ENCODE measurements at regions not wholly inside any gene's neighbourhood (a gene's known extent, or its start where the extent isn't known, plus 50 kb on each side); places are given as distances from the start of the nearest gene placed in this dataset.

GRCh38 chr10:3523309-3524050, 261.5 kb downstream of the KLF6 start:
- DNase-seq (ENCODE audit: low read depth in 2 of 2): no peak

- no peak for DNase-seq (ENCODE audit: low read depth in 2 of 2)
Measured at GRCh38 chr10:3516923-3517255, 268.1 kb downstream of the KLF6 start.

GRCh38 chr10:3516234-3516922, 268.6 kb downstream of the KLF6 start:
- DNase-seq (ENCODE audit: low read depth in 2 of 2): no peak

GRCh38 chr10:3514691-3515090, 270.3 kb downstream of the KLF6 start:
- no peak for DNase-seq (ENCODE audit: low read depth in 2 of 2)

- DNase-seq (ENCODE audit: low read depth in 2 of 2): no peak
Measured at GRCh38 chr10:3512263-3512662, 272.7 kb downstream of the KLF6 start.

GRCh38 chr10:3511483-3511882, 273.5 kb downstream of the KLF6 start:
- DNase-seq (ENCODE audit: low read depth in 2 of 2): no peak

GRCh38 chr10:3510741-3511140, 274.3 kb downstream of the KLF6 start:
- DNase-seq (ENCODE audit: low read depth in 2 of 2): no peak

GRCh38 chr10:3509355-3509754, 275.7 kb downstream of the KLF6 start:
- DNase-seq (ENCODE audit: low read depth in 2 of 2): no peak

GRCh38 chr10:3503299-3503698, 281.7 kb downstream of the KLF6 start:
- no peak for DNase-seq (ENCODE audit: low read depth in 2 of 2)

- DNase-seq (ENCODE audit: low read depth in 2 of 2): no peak
Measured at GRCh38 chr10:3502673-3503072, 282.3 kb downstream of the KLF6 start.

- no peak for DNase-seq (ENCODE audit: low read depth in 2 of 2)
Measured at GRCh38 chr10:3500408-3500856, 284.6 kb downstream of the KLF6 start.

GRCh38 chr10:3499120-3499519, 285.9 kb downstream of the KLF6 start:
- DNase-seq (ENCODE audit: low read depth in 2 of 2): no peak

GRCh38 chr10:3497581-3497980, 287.4 kb downstream of the KLF6 start:
- no peak for DNase-seq (ENCODE audit: low read depth in 2 of 2)

- no peak for DNase-seq (ENCODE audit: low read depth in 2 of 2)
Measured at GRCh38 chr10:3496138-3496537, 288.9 kb downstream of the KLF6 start.

- no peak for DNase-seq (ENCODE audit: low read depth in 2 of 2)
Measured at GRCh38 chr10:3495281-3495680, 289.7 kb downstream of the KLF6 start.

- DNase-seq (ENCODE audit: low read depth in 2 of 2): no peak
Measured at GRCh38 chr10:3494838-3495230, 290.2 kb downstream of the KLF6 start.

GRCh38 chr10:3494131-3494837, 290.7 kb downstream of the KLF6 start:
- DNase-seq (ENCODE audit: low read depth in 2 of 2): no peak

- DNase-seq (ENCODE audit: low read depth in 2 of 2): no peak
Measured at GRCh38 chr10:3493621-3494020, 291.4 kb downstream of the KLF6 start.

- DNase-seq (ENCODE audit: low read depth in 2 of 2): no peak
Measured at GRCh38 chr10:3491571-3491970, 293.4 kb downstream of the KLF6 start.

- DNase-seq (ENCODE audit: low read depth in 2 of 2): no peak
Measured at GRCh38 chr10:3487228-3487627, 297.8 kb downstream of the KLF6 start.

- no peak for DNase-seq (ENCODE audit: low read depth in 2 of 2)
Measured at GRCh38 chr10:3486346-3487065, 298.5 kb downstream of the KLF6 start.

GRCh38 chr10:3485057-3485686, 299.8 kb downstream of the KLF6 start:
- DNase-seq (ENCODE audit: low read depth in 2 of 2): no peak
